DND-41 (cell line): ENCODE measurements at regions not wholly inside any gene's neighbourhood (a gene's known extent, or its start where the extent isn't known, plus 50 kb on each side); places are given as distances from the start of the nearest gene placed in this dataset.

Experiments used
- ATAC-seq: fragments of 200-7000 bp; cut with Tn5 transposase; 3 replicates; pipeline ENCODE4 v1.9.1; 2021; ENCODE audit warnings: low read depth; ENCODE audit not compliant: insufficient read depth
- DNase-seq: peaks from one replicate; pipeline ENCODE4 v3.0.0-alpha.2; 2020
- H2AFZ ChIP-seq: 2 replicates; pipeline ENCODE4 v1.6.0; 2012; ENCODE audit warnings: low read depth, low read length
- H3K27ac ChIP-seq: 2 replicates; pipeline ENCODE4 v1.5.1; 2012; ENCODE audit warnings: low read length, inconsistent platforms
- H3K27me3 ChIP-seq: fragments of 200-600 bp; sonication (generic); 2 replicates; pipeline ENCODE4 v1.6.0; 2012; ENCODE audit warnings: low read length, mild to moderate bottlenecking, inconsistent platforms; ENCODE audit not compliant: insufficient read depth, poor library complexity
- H3K36me3 ChIP-seq: 2 replicates; pipeline ENCODE4 v1.5.1; 2012; ENCODE audit warnings: low read length, inconsistent platforms; ENCODE audit not compliant: insufficient read depth
- H3K4me1 ChIP-seq: 2 replicates; pipeline ENCODE4 v1.5.1; 2012; ENCODE audit warnings: mild to moderate bottlenecking, low read length; ENCODE audit not compliant: insufficient read depth
- H3K4me2 ChIP-seq: 2 replicates; pipeline ENCODE4 v1.6.0; 2012; ENCODE audit warnings: mild to moderate bottlenecking, moderate library complexity, low read length, inconsistent platforms; ENCODE audit not compliant: insufficient read depth
- H3K4me3 ChIP-seq, 2 experiments: fragments of 200-600 bp in 1 of 2; shearing (Covaris generic) in 1 of 2; 2 replicates each; pipeline ENCODE4 v1.5.1; 2012 to 2016; ENCODE audit warnings: inconsistent platforms in 2 of 2, low read length in 2 of 2, mild to moderate bottlenecking in 2 of 2, low read depth in 1 of 2, moderate library complexity in 1 of 2
- H3K79me2 ChIP-seq: 2 replicates; pipeline ENCODE4 v1.6.0; 2012; ENCODE audit warnings: low read length, inconsistent platforms; ENCODE audit not compliant: insufficient read depth
- H3K9ac ChIP-seq: 2 replicates; pipeline ENCODE4 v1.6.0; 2012; ENCODE audit warnings: low read depth, mild to moderate bottlenecking, inconsistent platforms, low read length, moderate library complexity
- H3K9me3 ChIP-seq: 2 replicates; pipeline ENCODE4 v1.5.1; 2012; ENCODE audit warnings: low read length, moderate library complexity, mild to moderate bottlenecking, inconsistent platforms; ENCODE audit not compliant: insufficient read depth, severe bottlenecking
- H4K20me1 ChIP-seq: 2 replicates; pipeline ENCODE4 v1.6.0; 2012; ENCODE audit warnings: low read length; ENCODE audit not compliant: insufficient read depth
- CTCF ChIP-seq: IDR thresholded peaks from 2 replicates; pipeline ENCODE4 v1.5.1; 2012; ENCODE audit warnings: borderline replicate concordance, low read length, moderate library complexity, mild to moderate bottlenecking; ENCODE audit not compliant: poor library complexity, severe bottlenecking; ENCODE audit errors: extremely low read depth
- EZH2 ChIP-seq: IDR thresholded peaks from 3 replicates; pipeline ENCODE4 v1.6.1; 2012; ENCODE audit warnings: borderline replicate concordance, low read depth, mild to moderate bottlenecking, moderate library complexity, low read length, inconsistent platforms; ENCODE audit not compliant: severe bottlenecking

GRCh38 chr3:80470433-80470832 is 702.6 kb upstream of the ROBO1 start:
- no peak overlapping the region for H3K27ac ChIP-seq
- H3K9ac ChIP-seq = no peak overlapping the region
- no peaks in the 10 kb centered on the region for H3K9me3 ChIP-seq
- ATAC-seq = no peak
- H4K20me1 ChIP-seq = no peaks in the 10 kb centered on the region
- no peak overlapping the region for H3K4me3 ChIP-seq
- no peak for TF ChIP-seq EZH2
- TF ChIP-seq CTCF = no peak
- H2AFZ ChIP-seq = no peak overlapping the region
- H3K27me3 ChIP-seq = no peaks in the 10 kb centered on the region
- no peaks in the 10 kb centered on the region for H3K36me3 ChIP-seq
- H3K4me2 ChIP-seq = no peak overlapping the region
- no peaks in the 10 kb centered on the region for H3K4me1 ChIP-seq
- no peaks in the 10 kb centered on the region for H3K79me2 ChIP-seq
- no peak for DNase-seq

DNA sequence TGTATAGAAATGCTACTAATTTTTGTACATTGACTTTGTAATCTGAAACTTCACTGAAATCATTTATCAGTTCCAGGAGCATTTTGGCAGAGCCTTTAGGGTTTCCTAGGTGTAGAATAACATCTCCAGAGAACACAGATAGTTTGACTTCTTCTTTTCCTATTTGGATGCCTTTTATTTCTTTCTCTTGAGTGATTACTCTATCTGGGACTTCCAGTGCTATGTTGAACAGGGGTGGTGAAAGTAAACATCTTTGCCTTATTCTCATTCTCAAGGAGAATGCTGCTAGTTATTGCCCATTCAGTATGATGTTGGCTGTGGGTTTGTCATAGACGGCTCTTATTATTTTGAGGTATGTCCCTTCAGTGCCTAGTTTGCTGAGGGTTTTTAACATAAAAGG is 697.9 kb upstream of the ROBO1 start:
- no peak for TF ChIP-seq EZH2
- no peak for TF ChIP-seq CTCF
- H3K27ac ChIP-seq = no peak overlapping the region
- no peaks in the 10 kb centered on the region for H3K27me3 ChIP-seq
- no peak overlapping the region for H3K9ac ChIP-seq
- DNase-seq (no peak), ATAC-seq (no peak)
- H3K36me3 ChIP-seq = no peaks in the 10 kb centered on the region
- no peaks in the 10 kb centered on the region for H3K79me2 ChIP-seq
- no peak overlapping the region for H3K4me2 ChIP-seq
- no peaks in the 10 kb centered on the region for H3K4me1 ChIP-seq
- no peaks in the 10 kb centered on the region for H4K20me1 ChIP-seq
- H3K9me3 ChIP-seq = no peaks in the 10 kb centered on the region
- no peak overlapping the region for H2AFZ ChIP-seq
- H3K4me3 ChIP-seq = no peak overlapping the region

- no peak for ATAC-seq
- H3K4me2 ChIP-seq = no peak overlapping the region
Observed at GRCh38 chr3:80451393-80451792, 683.6 kb upstream of the ROBO1 start.

More at GRCh38 chr3:80451393-80451792, 683.6 kb upstream of the ROBO1 start:
- Histone ChIP-seq H3K4me3 (no peak overlapping the region), H2AFZ (no peak overlapping the region), H3K36me3 (no peaks in the 10 kb centered on the region), H3K4me1 (no peaks in the 10 kb centered on the region), H4K20me1 (no peaks in the 10 kb centered on the region), H3K9me3 (no peaks in the 10 kb centered on the region), H3K27ac (no peak overlapping the region), H3K9ac (no peak overlapping the region), H3K79me2 (no peaks in the 10 kb centered on the region), H3K27me3 (no peaks in the 10 kb centered on the region)
- no peak for DNase-seq
- TF ChIP-seq EZH2 = no peak
- no peak for TF ChIP-seq CTCF
